ENCODE measurements at regions not wholly inside any gene's neighbourhood (a gene's known extent, or its start where the extent isn't known, plus 50 kb on each side); places are given as distances from the start of the nearest gene placed in this dataset.
A peak's percentile ranks its signal among the peaks of the same experiment; 100 is the strongest.
"Not testable (repeated sequence)": the region's sequence is repeated elsewhere in the genome, so short reads cannot be mapped to it uniquely, and the experiment has no call there.

DNA sequence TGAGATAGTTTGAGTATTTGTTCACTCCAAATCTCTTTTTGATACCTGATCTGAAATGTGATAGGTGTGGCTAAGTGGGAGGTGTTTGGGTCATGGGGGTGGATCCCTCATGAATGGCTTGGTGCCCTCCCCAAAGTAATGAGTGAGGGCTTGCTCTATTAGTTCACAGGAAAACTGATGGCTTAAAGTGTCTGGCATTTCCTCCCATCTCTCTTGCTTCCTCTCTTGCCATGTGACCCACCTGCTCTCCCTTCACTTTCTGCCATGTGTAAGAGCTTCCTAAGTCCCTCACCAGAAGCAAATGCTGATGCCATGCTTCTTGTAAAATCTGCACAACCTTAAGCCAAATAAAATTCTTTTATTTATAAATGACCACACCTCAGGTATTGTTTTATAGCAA is 61.1 kb downstream of the MAD2L1 start:
- DNase-seq (ENCODE audit: low spot score): no peak

DNA sequence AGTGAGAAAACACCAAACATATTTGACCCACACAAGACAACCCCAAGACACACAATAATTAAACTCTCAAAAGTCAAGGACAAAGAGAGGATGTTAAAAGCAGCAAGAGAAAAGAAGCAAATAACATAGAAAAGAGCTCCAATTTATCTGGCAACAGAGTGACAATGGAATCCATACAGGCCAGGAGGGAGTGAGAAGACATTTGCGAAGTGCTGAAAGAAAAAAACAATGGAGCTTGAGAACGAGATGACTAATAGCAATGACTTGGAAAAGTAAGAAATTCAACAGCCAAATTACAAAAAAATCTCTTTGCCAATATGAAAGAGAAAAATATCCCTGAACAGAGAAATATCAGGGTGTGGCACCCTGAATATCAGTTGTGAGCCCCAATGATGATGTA is 61.6 kb downstream of the MAD2L1 start:
- DNase-seq (ENCODE audit: low spot score): no peak

DNA sequence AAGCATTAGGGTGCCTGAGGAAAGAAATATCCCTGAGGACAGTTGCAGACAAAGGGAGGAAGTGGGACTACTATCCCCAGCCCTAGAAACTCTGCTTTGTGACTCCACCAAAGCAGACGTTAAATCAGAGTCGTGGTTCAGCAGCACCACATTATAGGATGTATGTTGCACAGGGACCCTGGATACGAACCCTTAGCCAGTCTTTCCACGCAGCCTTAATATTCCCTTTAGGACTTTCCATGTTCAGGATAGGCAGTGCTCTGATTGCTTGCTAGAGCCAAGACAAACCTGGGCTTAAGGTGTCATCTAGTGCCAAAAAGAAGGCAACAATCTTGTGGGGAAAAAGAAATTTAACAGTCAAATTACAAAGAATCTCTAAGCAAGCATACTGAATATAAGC is 62.6 kb downstream of the MAD2L1 start:
- DNase-seq (ENCODE audit: low spot score): no peak

DNA sequence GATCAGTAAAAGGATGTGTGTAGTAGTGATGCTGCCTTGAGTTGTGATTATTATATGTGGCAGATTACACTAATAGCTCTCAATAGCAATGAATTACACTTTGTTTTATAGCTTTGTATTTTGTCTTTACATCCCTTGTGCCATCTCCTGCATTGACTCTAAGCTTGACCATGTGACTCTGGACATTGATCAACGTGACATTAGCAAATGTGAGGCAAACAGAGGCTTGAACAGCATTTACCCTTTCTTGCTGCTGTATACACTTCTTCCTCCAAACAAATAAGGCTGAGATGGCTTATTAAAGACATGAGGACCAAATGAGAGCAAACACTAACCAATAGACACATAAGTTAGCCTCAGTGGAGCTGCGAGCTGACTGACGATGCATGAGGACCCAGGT is 63.5 kb downstream of the MAD2L1 start:
- DNase-seq (ENCODE audit: low spot score): no peak

DNA sequence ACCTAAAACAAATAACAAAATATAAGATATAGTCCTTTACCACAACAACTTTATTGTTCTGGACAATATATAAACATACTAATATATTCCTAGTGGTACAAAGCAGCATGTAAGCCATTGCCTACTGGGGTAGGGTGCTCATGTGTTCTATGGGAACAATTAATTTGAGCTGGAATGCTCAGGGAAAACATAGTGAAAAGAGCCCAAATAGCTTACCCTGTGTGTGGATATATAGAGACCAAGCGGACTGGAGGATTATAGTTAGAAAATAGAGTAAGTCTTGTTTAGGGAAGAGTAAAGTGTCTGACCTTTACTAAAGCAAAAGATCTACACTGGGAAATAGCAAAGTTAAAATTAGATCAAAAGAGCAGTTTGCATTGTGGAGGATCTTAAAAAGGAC is 64.8 kb downstream of the MAD2L1 start:
- no peak for DNase-seq (ENCODE audit: low spot score)

DNA sequence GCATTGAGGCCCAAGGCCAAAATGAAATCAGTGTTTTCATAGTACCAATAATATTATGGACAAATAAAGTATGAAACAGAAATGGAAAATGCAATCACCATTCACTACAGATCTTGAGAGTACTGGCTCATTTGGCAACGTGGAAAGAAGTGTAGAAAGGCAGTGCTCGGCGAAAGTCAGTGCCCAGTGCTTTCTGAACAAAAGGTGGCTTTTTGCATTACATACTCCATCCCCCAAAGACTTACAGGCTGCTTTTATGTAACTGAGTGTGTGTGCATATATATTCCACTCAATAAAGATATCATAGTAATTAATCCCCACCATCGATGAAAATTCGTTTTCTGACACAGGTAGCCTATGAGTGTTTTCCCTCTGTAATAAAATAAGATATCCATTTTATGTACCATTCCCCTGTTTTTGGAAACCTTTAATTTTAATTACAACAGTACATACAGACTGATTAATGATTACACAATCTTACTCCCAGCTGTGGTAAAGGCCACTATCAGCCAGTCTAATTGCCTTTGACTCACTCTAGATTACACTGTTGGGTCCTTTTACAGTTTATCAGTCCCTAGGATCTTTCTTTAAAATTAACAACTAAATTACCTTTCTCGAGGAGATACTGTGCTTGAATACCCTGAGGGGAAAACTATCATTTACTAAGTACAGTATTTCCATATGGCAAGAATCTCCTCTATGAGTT is 65.9 kb downstream of the MAD2L1 start:
- no peak for DNase-seq (ENCODE audit: low spot score)

DNA sequence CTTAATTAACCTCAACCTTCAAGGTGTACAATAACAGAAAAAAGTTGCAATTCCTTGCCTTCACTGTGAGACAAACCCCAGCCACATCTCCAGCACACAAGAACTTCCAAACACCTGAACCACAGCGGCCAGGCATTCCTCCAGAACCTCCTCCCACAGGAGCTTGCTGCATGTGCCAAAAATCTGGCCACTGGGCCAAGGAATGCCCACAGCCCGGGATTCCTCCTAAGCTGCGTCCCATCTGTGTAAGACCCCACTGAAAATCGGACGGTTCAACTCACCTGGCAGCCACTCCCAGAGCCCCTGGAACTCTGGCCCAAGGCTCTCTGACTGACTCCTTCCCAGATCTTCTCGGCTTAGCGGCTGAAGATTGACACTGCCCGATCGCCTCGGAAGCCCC is 70.6 kb downstream of the MAD2L1 start:
- DNase-seq (ENCODE audit: low spot score): not testable (repeated sequence)

DNA sequence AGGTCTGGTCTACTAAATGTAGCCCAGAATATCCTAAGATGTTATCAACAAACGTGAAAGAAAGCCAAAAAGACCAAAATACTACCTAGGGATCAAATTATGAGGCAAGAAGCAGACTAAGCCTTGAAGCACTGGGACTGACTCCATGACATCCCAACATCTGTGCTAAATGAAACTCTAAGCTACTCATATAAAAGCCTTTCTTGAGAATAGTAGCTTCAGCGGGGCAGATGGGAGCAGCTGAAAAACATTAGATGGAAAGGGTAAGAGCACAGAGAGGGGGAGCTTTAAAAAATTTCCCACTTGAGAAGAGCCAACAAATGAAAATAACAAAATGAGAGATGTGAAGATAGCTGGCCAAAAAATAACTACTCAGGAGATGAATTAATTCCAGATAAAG is 81.7 kb downstream of the MAD2L1 start:
- no peak for DNase-seq (ENCODE audit: low spot score)

DNA sequence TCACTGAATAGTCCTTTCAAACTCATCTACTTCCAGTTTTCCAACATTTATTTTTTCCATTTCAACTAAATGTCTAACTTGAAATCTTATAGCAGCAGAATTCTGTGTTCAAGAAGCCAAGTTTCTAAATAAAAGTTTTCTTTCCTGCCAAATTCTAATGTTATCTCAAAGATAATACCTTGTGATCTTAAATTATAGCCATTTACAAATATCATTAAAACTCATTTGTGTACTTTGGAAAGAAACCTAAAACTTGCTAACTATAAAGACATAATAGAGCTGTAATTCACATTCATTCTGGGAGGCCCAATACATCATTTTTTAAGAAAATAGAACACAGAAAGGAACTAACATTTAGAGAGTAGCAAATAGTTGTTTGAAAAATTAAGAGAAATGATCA is 83.9 kb downstream of the MAD2L1 start:
- no peak for DNase-seq (ENCODE audit: low spot score)

DNA sequence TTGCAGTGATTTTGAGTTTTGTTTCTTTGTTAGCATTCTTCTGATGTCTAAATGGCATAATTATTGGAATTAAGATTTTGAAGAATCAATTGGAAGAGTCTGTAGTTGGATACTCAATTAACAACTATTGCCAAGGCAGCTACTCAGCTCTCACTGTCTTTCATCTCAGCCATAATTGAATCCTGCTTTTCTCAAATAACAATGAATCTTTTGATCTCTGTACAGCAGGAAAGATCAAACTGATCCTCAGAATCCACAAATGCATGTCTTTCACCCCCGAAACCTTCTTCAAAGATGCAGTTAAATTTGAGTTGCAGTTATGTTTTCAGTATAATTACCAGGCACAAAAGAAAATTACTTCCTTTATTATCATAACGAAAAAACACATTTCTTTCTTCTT is 86.2 kb downstream of the MAD2L1 start:
- no peak for DNase-seq (ENCODE audit: low spot score)

DNA sequence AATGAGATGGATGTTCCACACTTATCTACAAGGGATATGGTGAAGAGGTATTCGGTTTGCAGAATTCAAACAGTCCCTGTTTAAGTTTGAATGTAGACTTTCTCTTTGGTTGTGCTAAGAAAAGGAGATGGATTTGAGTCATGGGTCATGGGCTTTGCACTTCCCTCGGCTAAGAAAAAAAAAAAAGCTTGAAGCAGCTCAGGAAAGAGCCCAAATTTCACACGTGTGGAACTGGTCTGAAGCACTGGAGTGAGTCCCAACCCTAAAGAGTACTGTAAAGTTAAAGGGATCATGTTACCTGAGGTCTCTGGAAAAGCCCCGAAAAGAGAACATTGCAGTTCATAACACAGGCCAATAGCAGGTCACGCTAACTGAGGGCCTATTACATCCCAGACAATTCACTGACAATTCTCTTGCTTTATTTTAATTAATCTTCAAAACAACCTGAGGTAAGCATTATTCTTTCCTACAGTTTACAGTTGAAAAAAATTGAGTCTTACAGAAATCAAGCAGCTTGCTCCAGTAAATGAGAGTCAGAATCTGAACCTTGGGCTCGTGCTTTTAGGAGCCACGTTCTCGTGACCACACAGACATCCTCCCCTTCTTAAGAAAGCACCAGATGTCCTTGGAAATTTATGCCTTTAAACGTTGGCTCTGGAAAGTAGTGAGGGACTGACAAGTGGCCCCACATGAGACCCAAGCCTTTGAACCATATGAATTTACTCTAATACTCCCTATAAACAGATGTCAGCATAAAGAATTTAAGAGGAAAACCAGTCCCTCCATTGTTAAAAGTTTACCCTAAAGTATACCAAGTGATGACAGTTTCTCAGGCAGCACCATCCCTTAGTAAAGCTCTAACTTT is 89.3 kb downstream of the MAD2L1 start:
- DNase-seq (ENCODE audit: low spot score): no peak

DNA sequence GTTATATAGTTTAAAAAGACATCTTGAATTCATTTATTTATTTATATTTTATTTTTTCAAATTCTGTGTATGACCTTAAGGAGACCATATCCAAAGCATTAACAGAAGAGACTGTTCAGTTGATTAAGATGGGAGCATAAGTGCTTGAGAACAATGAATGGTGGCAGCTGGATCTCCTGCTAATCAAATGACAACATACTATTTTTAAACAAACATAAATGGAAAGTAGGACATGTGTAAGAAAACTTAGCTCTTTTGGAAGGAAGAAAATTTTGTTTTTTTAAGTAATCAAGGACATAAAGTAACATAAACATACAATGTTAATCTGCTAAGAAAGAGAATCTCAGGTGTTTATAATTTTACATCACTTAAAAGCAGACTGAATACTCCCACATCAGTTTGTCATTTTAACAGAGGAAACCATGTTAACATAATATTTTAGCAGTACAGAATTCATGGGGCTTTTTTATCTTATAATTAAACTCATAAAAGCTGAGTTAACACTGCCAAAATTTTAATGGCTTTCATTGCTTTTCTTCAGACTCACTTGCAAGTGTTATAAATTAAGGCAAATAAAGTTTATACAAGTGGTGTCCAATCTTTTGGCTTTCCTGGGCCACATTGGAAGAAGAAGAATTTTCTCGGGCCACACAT is 95.1 kb downstream of the MAD2L1 start:
- DNase-seq (ENCODE audit: low spot score): no peak

DNA sequence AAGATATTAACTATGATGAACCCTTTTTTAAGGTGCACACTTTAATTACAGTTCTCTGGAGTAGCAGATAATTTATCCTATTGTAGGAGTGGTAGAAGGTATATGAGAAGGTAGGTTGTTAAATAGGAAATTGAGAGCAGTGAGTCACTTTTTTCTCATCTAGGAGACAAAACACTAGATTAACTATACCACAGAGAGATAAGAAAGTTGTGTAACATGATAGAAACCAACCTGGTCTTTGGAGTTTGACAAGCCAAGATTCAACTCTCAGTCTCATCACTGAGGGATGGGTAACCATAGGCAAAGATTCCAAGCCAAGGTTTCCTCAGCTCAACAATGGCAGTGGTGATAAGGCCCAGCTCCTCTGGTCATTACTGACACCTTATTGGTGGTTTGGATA is 104.0 kb downstream of the MAD2L1 start:
- no peak for DNase-seq (ENCODE audit: low spot score)

DNA sequence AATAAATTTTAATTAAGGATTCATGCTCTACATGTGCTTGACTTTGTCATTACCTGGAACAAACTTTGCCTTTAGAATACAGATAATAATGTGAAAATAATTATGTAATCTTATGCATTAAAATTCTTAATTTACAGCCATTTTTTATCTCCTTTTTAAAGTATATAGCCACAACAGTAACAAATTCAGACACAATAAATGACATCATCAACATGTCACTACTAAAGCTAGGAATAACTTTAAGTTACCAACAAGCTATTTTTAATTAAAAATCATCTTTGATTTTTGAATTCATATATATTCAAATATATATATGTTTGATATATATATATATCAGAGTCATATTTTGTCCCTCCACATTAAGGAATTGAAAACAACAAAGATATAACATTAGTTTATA is 107.7 kb downstream of the MAD2L1 start:
- no peak for DNase-seq (ENCODE audit: low spot score)

DNA sequence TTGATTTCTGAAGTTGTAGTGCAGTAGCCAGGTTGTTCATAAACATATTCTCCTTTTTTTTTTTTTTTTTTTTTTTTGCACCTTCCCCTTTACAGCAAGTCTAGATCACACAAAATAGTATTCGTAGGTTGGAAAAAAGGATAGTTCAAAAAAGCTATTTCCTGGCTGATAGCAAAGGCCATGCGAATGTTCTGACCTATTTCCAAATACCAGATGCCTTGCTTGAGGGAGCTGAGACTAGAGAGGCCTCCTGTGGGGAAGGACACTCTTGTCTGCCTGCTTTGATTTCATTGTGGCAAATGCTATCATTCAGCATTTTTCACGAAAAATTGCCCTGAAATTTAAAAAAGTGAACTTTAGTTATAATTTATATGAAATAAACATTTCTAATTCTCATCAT is 111.4 kb downstream of the MAD2L1 start:
- DNase-seq (ENCODE audit: low spot score): no peak

DNA sequence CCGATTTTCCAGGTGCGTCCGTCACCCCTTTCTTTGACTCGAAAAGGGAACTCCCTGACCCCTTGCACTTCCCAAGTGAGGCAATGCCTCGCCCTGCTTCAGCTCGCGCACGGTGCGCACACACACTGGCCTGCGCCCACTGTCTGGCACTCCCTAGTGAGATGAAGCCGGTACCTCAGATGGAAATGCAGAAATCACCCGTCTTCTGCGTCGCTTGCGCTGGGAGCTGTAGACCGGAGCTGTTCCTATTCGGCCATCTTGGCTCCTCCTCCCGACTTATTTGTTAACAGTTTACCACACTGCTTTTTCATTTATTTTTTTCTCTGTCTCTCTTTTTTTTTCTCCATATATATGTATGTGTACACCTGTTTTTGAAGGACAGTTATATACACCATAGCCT is 112.2 kb downstream of the MAD2L1 start:
- not testable (repeated sequence) for DNase-seq (ENCODE audit: low spot score)

DNA sequence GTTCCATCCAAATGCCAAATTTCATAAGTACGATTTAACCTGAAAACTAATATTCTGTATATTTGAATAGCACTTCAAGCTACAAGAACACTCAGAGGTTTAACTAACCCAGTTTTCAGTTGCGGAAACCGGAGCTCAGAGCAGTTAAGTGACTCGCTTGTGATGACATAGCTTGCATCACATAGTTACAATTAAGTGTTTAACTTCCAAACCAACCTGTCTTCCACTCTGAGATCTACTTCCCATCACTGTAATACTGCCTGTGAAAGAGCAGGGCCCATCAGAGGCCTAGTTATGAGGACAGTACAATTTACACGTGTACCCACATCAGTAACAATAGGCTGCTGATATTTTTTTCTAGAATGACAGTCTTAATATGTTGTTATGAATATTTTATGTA is 120.3 kb downstream of the MAD2L1 start:
- DNase-seq (ENCODE audit: low spot score): no peak

DNA sequence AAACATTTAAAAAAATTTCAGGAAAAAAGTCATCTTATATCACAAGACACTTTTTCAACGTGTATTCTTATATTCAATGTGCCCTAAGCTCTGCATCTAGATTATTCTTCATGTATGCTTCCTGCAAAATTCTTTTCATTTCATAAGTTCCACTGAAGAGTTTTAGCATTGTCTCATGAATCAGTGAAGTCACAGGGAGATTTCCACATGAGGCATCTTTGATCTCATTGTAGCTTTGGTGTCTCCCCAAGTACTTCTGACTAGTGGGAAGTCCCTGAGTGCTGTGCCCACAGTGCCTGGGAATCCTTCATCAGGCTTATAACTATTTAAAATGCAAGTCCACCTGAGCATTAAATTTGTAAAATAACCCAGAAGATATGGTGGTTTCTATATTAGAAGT is 123.8 kb downstream of the MAD2L1 start:
- DNase-seq (ENCODE audit: low spot score): no peak

DNA sequence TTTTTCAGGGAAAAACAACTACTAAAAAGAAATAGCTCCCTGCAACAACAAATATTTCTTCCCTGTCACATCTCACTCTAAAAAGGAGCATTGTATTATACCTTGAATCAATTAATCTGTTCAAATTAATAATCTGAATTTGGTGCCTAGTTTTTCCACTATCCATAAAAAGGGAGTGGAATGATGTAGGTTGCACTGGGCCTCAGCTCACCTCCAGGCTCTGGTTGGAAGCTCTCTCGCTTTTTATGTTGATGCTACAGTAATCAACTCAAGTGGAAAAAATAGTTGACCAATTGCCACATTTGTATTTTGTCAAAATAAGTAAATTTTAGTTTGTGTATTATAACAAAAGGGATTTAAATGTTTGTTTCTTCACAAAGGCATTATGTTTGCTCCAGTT is 126.1 kb downstream of the MAD2L1 start:
- no peak for DNase-seq (ENCODE audit: low spot score)

DNA sequence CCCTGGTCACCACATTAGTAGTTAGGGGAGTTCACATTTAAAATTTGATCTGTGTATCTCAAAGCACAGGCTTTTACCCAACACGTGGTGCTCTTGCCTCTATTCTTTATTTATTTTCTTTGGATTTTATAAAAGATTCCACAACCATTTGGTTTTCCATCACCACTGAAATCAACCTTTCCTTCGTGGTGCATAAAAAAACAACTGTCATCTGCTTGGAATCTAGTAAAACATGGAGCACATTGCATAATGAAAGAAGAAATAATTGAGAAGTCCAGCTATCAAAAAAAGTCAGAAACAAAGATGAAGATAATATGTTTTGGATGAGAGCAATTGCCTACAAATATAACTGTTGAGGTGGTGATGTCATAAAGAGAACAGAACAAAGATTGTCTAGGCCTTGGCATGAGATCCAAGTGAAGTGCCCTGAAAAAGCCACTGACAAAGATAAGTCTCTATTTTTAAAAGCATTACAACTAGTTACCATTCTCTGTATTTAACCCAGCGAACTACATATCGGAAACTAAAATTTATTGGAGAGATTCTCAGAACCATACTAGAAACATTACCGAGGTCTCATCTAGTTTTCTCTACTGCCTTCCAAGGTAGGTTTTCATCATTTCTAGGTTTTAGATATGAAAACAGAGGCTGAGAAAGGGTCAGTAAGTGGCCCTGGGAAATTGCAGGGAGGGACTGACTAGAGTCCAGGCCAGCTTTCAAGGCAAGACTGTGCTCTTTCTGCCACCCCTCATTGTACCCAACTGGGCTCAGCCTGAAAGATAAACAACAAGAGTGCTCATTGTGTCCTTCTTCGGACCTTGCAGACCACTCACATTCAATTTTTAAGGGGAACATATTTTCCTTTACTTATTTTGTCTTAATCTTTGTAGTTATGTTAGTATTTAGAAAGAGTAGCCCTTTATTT is 127.3 kb downstream of the MAD2L1 start:
- DNase-seq (ENCODE audit: low spot score): peak; percentile 3

DNA sequence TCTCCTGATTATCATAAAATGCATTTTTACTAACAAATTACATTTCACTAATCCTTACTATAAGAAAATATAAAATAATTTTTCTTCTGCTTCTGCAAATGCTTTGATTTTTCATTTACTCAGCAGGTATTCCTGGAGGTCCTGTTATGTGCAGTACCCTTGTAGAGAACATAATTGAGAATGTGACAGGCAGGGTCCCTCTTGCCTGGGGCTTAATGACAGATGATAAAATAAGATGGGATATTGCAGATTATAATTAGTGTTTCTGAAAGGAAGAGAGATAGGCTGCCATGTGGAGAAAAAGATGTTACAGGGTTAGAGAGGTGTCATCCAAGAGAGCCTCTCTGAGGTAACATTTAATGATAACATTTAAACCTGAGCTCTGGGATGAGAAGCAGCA is 128.9 kb downstream of the MAD2L1 start:
- no peak for DNase-seq (ENCODE audit: low spot score)

DNA sequence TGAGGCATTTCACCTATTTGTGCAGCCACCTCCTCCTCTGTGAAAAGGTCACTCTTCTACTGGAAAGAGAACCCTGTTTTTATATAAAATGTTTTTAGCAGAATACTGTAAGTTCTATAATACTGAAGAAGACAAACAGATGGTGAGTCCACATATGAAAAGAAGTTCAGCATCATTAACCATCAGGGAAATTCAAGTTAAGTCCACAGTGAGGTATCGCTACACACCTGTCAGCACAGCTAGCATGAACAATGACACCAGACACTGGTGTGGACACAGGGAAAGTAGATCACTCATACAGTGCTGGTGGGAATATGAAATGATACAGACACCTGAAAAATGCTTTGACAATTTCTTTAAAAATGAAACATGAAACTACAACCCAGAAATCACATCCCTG is 133.0 kb downstream of the MAD2L1 start:
- no peak for DNase-seq (ENCODE audit: low spot score)
